Coronary artery (tissue), 2 donors: ENCODE measurements at regions not wholly inside any gene's neighbourhood (a gene's known extent, or its start where the extent isn't known, plus 50 kb on each side); places are given as distances from the start of the nearest gene placed in this dataset.
A peak's percentile ranks its signal among the peaks of the same experiment; 100 is the strongest.

ENCODE experiments used
- DNase-seq: peaks from one replicate; pipeline ENCODE4 v3.0.0-alpha.2; 2017; ENCODE audit warnings: low spot score
- H3K27ac ChIP-seq, 2 donors: fragments of 200-600 bp; sonication (generic); one replicate each; pipeline ENCODE4 v1.5.1; 2016 to 2019
- H3K4me3 ChIP-seq: fragments of 200-600 bp; sonication (generic); 2 replicates; pipeline ENCODE4 v1.5.1; 2016; ENCODE audit warnings: mild to moderate bottlenecking, moderate library complexity
- TF ChIP-seq, protein P1 (sequence below): fragments of 200-600 bp; sonication (generic); IDR thresholded peaks from one replicate; pipeline ENCODE4 v1.5.1; 2019; ENCODE audit warnings: antibody characterized with exemption

DNA sequence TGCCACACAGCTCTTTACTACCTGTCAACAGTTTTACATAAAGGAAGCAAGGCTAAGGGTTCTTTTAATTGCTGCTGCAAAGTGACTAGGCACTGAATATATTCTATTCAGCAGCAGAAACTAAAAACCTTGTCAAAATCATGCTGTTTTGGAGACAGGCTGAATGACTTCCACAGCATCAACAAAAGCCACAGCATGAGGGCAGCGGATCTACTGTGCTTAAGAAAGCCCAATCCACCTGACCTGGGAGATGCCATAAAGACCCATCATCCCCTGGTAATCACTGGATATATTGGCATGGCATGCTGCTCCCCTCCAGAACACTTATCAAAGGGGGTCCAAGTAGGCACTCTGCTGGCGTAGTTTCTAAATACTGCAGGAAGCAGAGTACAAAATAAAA is 715.1 kb upstream of the SLC8A1 start:
- TF ChIP-seq, protein P1, sequence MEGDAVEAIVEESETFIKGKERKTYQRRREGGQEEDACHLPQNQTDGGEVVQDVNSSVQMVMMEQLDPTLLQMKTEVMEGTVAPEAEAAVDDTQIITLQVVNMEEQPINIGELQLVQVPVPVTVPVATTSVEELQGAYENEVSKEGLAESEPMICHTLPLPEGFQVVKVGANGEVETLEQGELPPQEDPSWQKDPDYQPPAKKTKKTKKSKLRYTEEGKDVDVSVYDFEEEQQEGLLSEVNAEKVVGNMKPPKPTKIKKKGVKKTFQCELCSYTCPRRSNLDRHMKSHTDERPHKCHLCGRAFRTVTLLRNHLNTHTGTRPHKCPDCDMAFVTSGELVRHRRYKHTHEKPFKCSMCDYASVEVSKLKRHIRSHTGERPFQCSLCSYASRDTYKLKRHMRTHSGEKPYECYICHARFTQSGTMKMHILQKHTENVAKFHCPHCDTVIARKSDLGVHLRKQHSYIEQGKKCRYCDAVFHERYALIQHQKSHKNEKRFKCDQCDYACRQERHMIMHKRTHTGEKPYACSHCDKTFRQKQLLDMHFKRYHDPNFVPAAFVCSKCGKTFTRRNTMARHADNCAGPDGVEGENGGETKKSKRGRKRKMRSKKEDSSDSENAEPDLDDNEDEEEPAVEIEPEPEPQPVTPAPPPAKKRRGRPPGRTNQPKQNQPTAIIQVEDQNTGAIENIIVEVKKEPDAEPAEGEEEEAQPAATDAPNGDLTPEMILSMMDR = no peak
- H3K27ac ChIP-seq = no peak overlapping the region
- DNase-seq = no peak
- no peak overlapping the region for H3K4me3 ChIP-seq

DNA sequence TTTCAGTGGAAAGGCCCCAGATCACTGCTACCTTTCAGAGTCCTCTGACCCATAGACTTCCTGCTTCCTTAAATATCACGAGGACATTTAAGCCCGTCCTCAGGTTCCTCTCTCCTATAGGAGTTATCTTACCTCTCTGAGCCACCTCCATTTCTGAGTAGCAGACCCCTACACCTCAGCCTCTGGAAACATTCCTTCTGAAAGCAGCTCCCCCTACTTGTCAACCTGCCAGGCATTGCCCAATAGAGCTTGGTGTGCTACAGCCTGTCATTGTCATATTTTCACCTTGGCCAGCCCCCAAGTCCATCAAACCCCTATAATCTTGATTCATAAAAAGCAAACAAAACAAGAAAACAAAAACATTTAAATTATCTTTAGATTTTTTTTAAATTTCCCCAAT is 717.9 kb upstream of the SLC8A1 start:
- DNase-seq = no peak
- Histone ChIP-seq H3K27ac (no peak overlapping the region), H3K4me3 (no peak overlapping the region)
- TF ChIP-seq, protein P1 = no peak

DNA sequence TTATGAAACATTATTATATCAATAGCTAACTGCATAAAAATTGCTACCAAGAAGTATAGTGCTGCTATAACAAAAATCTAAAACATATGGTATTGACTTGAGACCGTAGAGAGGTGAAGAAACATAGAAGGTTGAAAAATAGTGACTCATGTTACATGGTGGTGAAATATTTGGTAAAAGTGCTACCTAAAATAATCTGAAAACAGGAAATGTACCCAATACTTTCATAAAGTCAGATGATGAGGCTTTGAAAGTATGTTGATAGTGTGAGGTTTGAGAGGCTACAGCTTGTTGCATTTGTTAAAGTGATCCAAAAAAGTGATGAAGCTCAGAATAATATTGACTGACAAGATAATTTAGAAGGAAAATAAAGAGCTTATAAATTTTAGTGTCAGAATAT is 718.7 kb upstream of the SLC8A1 start:
- TF ChIP-seq, protein P1 = no peak
- DNase-seq = no peak
- no peak overlapping the region for H3K27ac ChIP-seq
- no peak overlapping the region for H3K4me3 ChIP-seq

- Histone ChIP-seq H3K4me3 (no peak overlapping the region), H3K27ac (no peak overlapping the region)
- DNase-seq = no peak
- TF ChIP-seq, protein P1 = no peak
Measured at GRCh38 chr2:41180387-41180786, 728.5 kb upstream of the SLC8A1 start.

DNA sequence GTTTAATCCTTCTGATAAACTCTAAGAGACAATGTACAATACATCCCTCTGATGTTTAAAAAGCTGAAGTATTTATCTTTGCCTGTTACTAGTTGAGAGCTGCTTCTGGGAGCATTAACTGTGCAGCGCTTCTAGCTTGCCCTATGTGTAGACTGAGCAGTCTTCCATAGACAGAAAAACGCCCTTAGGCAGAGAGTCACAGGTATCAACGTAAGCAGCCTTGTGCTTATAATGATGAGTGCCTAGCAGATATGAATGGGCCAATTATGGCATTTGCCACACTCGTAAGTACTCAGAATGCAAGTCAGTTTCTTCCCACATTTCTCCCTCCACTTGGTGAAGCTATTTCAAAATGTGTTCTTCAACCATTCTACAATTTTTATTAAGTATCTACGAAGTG is 731.1 kb upstream of the SLC8A1 start:
- no peak for DNase-seq
- Histone ChIP-seq H3K4me3 (no peak overlapping the region), H3K27ac (no peak overlapping the region)
- TF ChIP-seq, protein P1 = no peak

DNA sequence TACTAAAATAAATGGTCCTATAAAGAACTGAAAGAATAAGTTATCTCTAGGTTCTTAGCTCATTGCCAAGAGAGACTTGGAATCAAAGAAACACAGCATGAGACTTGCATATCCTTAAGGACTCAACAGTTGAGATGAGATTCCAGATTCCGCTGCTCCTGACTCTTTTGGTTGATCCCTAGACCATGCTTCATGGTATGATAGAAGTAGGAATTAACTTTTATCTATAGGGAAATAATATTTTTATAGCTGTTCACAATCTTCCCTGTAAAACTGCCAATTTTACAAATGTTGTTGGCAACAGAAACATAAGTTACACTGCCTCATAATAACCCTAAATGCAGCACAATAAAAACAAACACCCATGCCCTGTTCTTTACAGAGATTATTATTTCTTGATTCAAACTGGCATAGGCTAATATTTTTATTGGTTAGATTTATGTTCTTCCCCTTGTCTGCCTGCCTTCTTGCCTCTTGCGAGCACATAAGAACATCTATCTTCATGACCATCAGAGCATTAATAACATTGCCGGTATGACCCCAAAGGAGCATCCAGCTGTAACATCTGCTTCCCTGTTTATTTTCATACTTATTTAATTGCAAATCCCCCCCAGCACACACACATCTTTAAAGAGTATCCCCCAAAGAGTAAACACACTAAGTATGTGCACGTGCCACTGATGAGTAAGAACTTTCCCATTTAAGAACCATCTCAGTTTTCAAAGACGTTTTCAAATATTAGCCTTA is 735.7 kb upstream of the SLC8A1 start:
- DNase-seq = no peak
- TF ChIP-seq, protein P1 = no peak
- Histone ChIP-seq H3K4me3 (no peak overlapping the region), H3K27ac (no peak overlapping the region)

DNA sequence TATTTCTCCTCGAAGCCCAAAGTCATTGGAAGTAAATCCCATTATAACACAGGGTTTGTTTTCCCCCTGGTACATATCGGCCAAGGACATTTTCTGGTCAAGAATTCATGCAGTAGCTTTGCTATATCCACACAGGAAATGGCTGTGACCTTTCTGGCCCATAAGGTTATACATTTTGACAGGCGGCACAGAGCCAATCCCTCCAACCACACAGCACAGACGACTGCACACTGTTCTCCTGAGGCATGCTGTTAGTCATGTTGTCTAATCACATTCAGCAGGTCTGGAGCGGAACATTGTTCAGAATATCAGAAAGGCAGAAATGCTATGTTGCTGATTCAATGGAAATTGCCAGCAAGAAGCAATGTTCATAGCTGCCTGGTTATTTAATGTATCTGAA is 742.3 kb upstream of the SLC8A1 start:
- TF ChIP-seq, protein P1 = no peak
- DNase-seq = no peak

More for the DNA sequence above, 742.3 kb upstream of the SLC8A1 start:
- Histone ChIP-seq H3K27ac (no peak overlapping the region), H3K4me3 (peak overlapping the region; percentile 14)
